ENCODE measurements at regions not wholly inside any gene's neighbourhood (a gene's known extent, or its start where the extent isn't known, plus 50 kb on each side); places are given as distances from the start of the nearest gene placed in this dataset.

DNA sequence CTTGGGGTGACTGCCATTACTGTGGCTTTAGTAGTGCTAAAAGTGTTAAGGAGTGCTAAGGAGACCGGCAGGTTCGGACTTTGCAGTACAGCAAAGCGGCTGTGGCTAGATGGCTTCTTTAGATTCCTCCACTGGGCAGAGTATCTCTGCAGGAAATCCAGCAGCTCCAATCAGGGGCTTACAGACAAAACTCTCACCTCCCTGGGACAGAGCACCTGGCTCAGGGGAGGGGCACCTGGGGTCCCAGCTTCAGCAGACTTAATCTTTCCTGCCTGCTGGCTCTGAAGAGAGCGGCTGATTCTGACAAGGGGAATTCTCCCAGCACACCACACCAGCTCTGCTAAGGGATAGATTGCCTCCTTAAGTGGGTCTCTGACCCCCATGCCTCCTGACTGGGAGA lies 668.8 kb upstream of the TENM4 start:
- WGBS (ENCODE audit: missing lambda C conversion rate) = 25% methylated on average over 4 of the region's 4 CpGs
- no peak overlapping the region for H3K27ac ChIP-seq
- ChIA-PET CTCF (no interaction called here), POLR2A (no interaction called here)
- H3K4me1 ChIP-seq = no peaks in the 10 kb centered on the region
- FAIRE-seq = no peak
- H3K9me3 ChIP-seq = no peaks in the 10 kb centered on the region
- TF ChIP-seq, protein P1, sequence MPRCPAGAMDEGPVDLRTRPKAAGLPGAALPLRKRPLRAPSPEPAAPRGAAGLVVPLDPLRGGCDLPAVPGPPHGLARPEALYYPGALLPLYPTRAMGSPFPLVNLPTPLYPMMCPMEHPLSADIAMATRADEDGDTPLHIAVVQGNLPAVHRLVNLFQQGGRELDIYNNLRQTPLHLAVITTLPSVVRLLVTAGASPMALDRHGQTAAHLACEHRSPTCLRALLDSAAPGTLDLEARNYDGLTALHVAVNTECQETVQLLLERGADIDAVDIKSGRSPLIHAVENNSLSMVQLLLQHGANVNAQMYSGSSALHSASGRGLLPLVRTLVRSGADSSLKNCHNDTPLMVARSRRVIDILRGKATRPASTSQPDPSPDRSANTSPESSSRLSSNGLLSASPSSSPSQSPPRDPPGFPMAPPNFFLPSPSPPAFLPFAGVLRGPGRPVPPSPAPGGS (IDR thresholded peaks at IDR 0.05) = no peak
- TF ChIP-seq MAFK (IDR thresholded peaks at IDR 0.05; ENCODE audit: partially characterized antibody) = no peak
- TF ChIP-seq TFCP2L1 (CRISPR knock-in tag; IDR thresholded peaks at IDR 0.05) = no peak
- TF ChIP-seq CBX8 (IDR thresholded peaks at IDR 0.05) = no peak
- TF ChIP-seq MAZ (IDR thresholded peaks at IDR 0.05; ENCODE audit: borderline replicate concordance, low read depth, low read length) = no peak
- TF ChIP-seq, protein P2, sequence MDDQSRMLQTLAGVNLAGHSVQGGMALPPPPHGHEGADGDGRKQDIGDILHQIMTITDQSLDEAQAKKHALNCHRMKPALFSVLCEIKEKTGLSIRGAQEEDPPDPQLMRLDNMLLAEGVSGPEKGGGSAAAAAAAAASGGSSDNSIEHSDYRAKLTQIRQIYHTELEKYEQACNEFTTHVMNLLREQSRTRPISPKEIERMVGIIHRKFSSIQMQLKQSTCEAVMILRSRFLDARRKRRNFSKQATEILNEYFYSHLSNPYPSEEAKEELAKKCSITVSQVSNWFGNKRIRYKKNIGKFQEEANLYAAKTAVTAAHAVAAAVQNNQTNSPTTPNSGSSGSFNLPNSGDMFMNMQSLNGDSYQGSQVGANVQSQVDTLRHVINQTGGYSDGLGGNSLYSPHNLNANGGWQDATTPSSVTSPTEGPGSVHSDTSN (IDR thresholded peaks at IDR 0.05) = no peak
- no peak for TF ChIP-seq EHF (CRISPR knock-in tag; IDR thresholded peaks at IDR 0.05)
- TF ChIP-seq RFX5 (IDR thresholded peaks at IDR 0.05) = no peak
- no peak for TF ChIP-seq ESRRA (IDR thresholded peaks at IDR 0.05; ENCODE audit: borderline replicate concordance, low read length)
- TF ChIP-seq NPAS2 (CRISPR knock-in tag; IDR thresholded peaks at IDR 0.05; ENCODE audit: borderline replicate concordance) = no peak
- no peak for TF ChIP-seq PHF8 (IDR thresholded peaks at IDR 0.05; ENCODE audit: borderline replicate concordance, low read depth)
- no peak for TF ChIP-seq BHLHE40 (IDR thresholded peaks at IDR 0.05; ENCODE audit: low read depth, low read length)
- no peak for TF ChIP-seq JUNB (IDR thresholded peaks at IDR 0.05)
- no peak for TF ChIP-seq NFE2L2 (conservative IDR thresholded peaks at IDR 0.05; ENCODE audit: low read length)
- no peak overlapping the region for H3K4me2 ChIP-seq
- H3K4me3 ChIP-seq = no peak overlapping the region
- no peak for ATAC-seq
- DNase-seq (ENCODE audit: low read depth in 1 of 2, low spot score in 1 of 2) = no peak

DNA sequence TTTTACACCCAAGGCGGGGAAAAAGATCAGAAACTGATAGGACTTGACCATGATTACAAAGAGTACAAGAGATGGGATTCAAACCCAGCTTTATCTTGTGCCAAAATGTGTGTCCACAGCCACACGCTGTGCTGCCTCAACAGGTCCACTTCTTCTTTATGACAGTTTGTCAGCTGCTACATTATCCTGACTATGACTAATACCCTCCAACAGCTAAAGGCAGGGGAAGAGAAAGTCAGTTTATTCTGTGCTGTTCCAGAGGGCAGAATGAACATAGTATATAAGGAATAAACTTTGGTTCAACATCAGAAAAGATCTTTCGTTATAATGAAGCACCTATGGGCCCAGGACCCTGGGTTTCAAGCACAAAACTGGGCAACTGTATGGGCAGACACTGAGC lies 668.2 kb upstream of the TENM4 start:
- TF ChIP-seq POLR2AphosphoS2 (conservative IDR thresholded peaks at IDR 0.05; ENCODE audit: low read length) = no peak
- TF ChIP-seq, protein P3, sequence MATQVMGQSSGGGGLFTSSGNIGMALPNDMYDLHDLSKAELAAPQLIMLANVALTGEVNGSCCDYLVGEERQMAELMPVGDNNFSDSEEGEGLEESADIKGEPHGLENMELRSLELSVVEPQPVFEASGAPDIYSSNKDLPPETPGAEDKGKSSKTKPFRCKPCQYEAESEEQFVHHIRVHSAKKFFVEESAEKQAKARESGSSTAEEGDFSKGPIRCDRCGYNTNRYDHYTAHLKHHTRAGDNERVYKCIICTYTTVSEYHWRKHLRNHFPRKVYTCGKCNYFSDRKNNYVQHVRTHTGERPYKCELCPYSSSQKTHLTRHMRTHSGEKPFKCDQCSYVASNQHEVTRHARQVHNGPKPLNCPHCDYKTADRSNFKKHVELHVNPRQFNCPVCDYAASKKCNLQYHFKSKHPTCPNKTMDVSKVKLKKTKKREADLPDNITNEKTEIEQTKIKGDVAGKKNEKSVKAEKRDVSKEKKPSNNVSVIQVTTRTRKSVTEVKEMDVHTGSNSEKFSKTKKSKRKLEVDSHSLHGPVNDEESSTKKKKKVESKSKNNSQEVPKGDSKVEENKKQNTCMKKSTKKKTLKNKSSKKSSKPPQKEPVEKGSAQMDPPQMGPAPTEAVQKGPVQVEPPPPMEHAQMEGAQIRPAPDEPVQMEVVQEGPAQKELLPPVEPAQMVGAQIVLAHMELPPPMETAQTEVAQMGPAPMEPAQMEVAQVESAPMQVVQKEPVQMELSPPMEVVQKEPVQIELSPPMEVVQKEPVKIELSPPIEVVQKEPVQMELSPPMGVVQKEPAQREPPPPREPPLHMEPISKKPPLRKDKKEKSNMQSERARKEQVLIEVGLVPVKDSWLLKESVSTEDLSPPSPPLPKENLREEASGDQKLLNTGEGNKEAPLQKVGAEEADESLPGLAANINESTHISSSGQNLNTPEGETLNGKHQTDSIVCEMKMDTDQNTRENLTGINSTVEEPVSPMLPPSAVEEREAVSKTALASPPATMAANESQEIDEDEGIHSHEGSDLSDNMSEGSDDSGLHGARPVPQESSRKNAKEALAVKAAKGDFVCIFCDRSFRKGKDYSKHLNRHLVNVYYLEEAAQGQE (IDR thresholded peaks at IDR 0.05) = no peak
- TF ChIP-seq, protein P4, sequence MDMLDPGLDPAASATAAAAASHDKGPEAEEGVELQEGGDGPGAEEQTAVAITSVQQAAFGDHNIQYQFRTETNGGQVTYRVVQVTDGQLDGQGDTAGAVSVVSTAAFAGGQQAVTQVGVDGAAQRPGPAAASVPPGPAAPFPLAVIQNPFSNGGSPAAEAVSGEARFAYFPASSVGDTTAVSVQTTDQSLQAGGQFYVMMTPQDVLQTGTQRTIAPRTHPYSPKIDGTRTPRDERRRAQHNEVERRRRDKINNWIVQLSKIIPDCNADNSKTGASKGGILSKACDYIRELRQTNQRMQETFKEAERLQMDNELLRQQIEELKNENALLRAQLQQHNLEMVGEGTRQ (IDR thresholded peaks at IDR 0.05) = no peak
- TF ChIP-seq ZFP36 (IDR thresholded peaks at IDR 0.05; ENCODE audit: borderline replicate concordance, partially characterized antibody) = no peak
- TF ChIP-seq EHF (CRISPR knock-in tag; IDR thresholded peaks at IDR 0.05) = no peak
- TF ChIP-seq, protein P5, sequence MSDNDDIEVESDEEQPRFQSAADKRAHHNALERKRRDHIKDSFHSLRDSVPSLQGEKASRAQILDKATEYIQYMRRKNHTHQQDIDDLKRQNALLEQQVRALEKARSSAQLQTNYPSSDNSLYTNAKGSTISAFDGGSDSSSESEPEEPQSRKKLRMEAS (IDR thresholded peaks at IDR 0.05) = no peak
- TF ChIP-seq POLR2A (IDR thresholded peaks at IDR 0.05; ENCODE audit: low read length) = no peak
- TF ChIP-seq, protein P6, sequence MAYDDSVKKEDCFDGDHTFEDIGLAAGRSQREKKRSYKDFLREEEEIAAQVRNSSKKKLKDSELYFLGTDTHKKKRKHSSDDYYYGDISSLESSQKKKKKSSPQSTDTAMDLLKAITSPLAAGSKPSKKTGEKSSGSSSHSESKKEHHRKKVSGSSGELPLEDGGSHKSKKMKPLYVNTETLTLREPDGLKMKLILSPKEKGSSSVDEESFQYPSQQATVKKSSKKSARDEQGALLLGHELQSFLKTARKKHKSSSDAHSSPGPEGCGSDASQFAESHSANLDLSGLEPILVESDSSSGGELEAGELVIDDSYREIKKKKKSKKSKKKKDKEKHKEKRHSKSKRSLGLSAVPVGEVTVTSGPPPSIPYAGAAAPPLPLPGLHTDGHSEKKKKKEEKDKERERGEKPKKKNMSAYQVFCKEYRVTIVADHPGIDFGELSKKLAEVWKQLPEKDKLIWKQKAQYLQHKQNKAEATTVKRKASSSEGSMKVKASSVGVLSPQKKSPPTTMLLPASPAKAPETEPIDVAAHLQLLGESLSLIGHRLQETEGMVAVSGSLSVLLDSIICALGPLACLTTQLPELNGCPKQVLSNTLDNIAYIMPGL (CRISPR knock-in tag; IDR thresholded peaks at IDR 0.05; ENCODE audit: borderline replicate concordance) = no peak
- TF ChIP-seq EP300 (IDR thresholded peaks at IDR 0.05) = no peak
- TF ChIP-seq HDAC2 (IDR thresholded peaks at IDR 0.05) = no peak
- no peak for TF ChIP-seq ESRRA (IDR thresholded peaks at IDR 0.05; ENCODE audit: borderline replicate concordance, low read length)
- TF ChIP-seq FOXS1 (CRISPR knock-in tag; IDR thresholded peaks at IDR 0.05) = no peak
- TF ChIP-seq RFX5 (IDR thresholded peaks at IDR 0.05) = no peak
- no peak for TF ChIP-seq NFE2L2 (conservative IDR thresholded peaks at IDR 0.05; ENCODE audit: low read length)
- no peak for TF ChIP-seq GATA3 (IDR thresholded peaks at IDR 0.05; ENCODE audit: borderline replicate concordance)
- TF ChIP-seq HEYL (CRISPR knock-in tag; IDR thresholded peaks at IDR 0.05) = no peak
- TF ChIP-seq, protein P7, sequence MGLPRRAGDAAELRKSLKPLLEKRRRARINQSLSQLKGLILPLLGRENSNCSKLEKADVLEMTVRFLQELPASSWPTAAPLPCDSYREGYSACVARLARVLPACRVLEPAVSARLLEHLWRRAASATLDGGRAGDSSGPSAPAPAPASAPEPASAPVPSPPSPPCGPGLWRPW (IDR thresholded peaks at IDR 0.05) = no peak
- TF ChIP-seq JUNB (IDR thresholded peaks at IDR 0.05) = no peak
- Histone ChIP-seq H3K4me1 (no peaks in the 10 kb centered on the region), H3K4me3 (no peak overlapping the region), H3K27ac (no peak overlapping the region), H3K9me3 (no peaks in the 10 kb centered on the region), H3K4me2 (no peak overlapping the region)
- ChIA-PET CTCF (no interaction called here), POLR2A (no interaction called here)
- WGBS (ENCODE audit: missing lambda C conversion rate) = 6% methylated on average over 3 of the region's 3 CpGs
- ATAC-seq (no peak), FAIRE-seq (no peak), DNase-seq (ENCODE audit: low read depth in 1 of 2, low spot score in 1 of 2) (no peak)
